ENCODE measurements at regions not wholly inside any gene's neighbourhood (a gene's known extent, or its start where the extent isn't known, plus 50 kb on each side); places are given as distances from the start of the nearest gene placed in this dataset.

DNA sequence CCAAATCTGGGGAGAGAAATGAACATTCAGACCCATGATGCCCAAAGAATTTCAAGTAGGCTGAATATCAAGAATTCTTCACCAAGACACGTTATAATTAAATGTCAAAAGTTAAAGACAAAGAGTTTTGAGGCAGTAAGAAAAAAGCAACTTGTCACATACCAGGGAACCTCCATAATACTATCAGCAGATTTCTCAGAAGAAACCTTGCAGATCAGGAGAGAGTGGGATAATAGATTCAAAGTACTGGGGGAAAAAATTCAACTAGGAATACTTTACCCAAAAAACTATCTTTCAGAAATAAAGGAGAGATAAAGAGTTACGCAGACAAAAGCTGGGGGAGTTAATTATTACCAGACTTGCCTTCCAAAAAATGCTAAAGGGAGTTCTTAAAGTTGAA is 516.0 kb downstream of the CETN3 start:
- TF ChIP-seq, protein P1, sequence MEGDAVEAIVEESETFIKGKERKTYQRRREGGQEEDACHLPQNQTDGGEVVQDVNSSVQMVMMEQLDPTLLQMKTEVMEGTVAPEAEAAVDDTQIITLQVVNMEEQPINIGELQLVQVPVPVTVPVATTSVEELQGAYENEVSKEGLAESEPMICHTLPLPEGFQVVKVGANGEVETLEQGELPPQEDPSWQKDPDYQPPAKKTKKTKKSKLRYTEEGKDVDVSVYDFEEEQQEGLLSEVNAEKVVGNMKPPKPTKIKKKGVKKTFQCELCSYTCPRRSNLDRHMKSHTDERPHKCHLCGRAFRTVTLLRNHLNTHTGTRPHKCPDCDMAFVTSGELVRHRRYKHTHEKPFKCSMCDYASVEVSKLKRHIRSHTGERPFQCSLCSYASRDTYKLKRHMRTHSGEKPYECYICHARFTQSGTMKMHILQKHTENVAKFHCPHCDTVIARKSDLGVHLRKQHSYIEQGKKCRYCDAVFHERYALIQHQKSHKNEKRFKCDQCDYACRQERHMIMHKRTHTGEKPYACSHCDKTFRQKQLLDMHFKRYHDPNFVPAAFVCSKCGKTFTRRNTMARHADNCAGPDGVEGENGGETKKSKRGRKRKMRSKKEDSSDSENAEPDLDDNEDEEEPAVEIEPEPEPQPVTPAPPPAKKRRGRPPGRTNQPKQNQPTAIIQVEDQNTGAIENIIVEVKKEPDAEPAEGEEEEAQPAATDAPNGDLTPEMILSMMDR (IDR thresholded peaks at IDR 0.05): no peak
- TF ChIP-seq POLR2A (IDR thresholded peaks at IDR 0.05): no peak
